Brain pericyte (primary cell): ENCODE measurements at regions not wholly inside any gene's neighbourhood (a gene's known extent, or its start where the extent isn't known, plus 50 kb on each side); places are given as distances from the start of the nearest gene placed in this dataset.
"Not testable (repeated sequence)": the region's sequence is repeated elsewhere in the genome, so short reads cannot be mapped to it uniquely, and the experiment has no call there.

Experiments
- DNase-seq: peaks from one replicate; pipeline ENCODE4 v3.0.0-alpha.2; 2012; ENCODE audit warnings: low read depth, low spot score

GRCh38 chr12:69130064-69130463 lies 109.3 kb upstream of the CPSF6 start:
- DNase-seq: no peak

GRCh38 chr12:69131077-69131476 lies 108.3 kb upstream of the CPSF6 start:
- no peak for DNase-seq

- no peak for DNase-seq
Observed at GRCh38 chr12:69136931-69137613, 102.3 kb upstream of the CPSF6 start.

GRCh38 chr12:69141074-69141473 lies 98.3 kb upstream of the CPSF6 start:
- no peak for DNase-seq

- DNase-seq: no peak
Observed at GRCh38 chr12:69149270-69149669, 90.1 kb upstream of the CPSF6 start.

GRCh38 chr12:69150083-69150795 lies 89.1 kb upstream of the CPSF6 start:
- no peak for DNase-seq

GRCh38 chr12:69150796-69151127 lies 88.6 kb upstream of the CPSF6 start:
- no peak for DNase-seq

- DNase-seq: peak; percentile 86
Observed at GRCh38 chr12:69151254-69151764, 88.1 kb upstream of the CPSF6 start.

GRCh38 chr12:69154585-69155363 lies 84.6 kb upstream of the CPSF6 start:
- peak; percentile 15 for DNase-seq

- DNase-seq: peak; percentile 53
Observed at GRCh38 chr12:69157023-69157655, 82.2 kb upstream of the CPSF6 start.

GRCh38 chr12:69161829-69162228 lies 77.5 kb upstream of the CPSF6 start:
- DNase-seq: no peak

- DNase-seq: no peak
Observed at GRCh38 chr12:69163681-69164362, 75.5 kb upstream of the CPSF6 start.

GRCh38 chr12:69167648-69168165 lies 71.7 kb upstream of the CPSF6 start:
- no peak for DNase-seq

- DNase-seq: no peak
Observed at GRCh38 chr12:69168363-69168762, 71.0 kb upstream of the CPSF6 start.

- DNase-seq: no peak
Observed at GRCh38 chr12:69168828-69169227, 70.5 kb upstream of the CPSF6 start.

- no peak for DNase-seq
Observed at GRCh38 chr12:69170293-69170692, 69.1 kb upstream of the CPSF6 start.

GRCh38 chr12:69171881-69172280 lies 67.5 kb upstream of the CPSF6 start:
- no peak for DNase-seq

- no peak for DNase-seq
Observed at GRCh38 chr12:69172491-69172890, 66.9 kb upstream of the CPSF6 start.

- DNase-seq: no peak
Observed at GRCh38 chr12:69173368-69173767, 66.0 kb upstream of the CPSF6 start.

- DNase-seq: no peak
Observed at GRCh38 chr12:69179786-69180185, 59.6 kb upstream of the CPSF6 start.

- DNase-seq: not testable (repeated sequence)
Observed at GRCh38 chr12:69187572-69187971, 51.8 kb upstream of the CPSF6 start.
